Hematopoietic multipotent progenitor cell (in vitro differentiated cells): ENCODE measurements at regions not wholly inside any gene's neighbourhood (a gene's known extent, or its start where the extent isn't known, plus 50 kb on each side); places are given as distances from the start of the nearest gene placed in this dataset.
"Not testable (repeated sequence)": the region's sequence is repeated elsewhere in the genome, so short reads cannot be mapped to it uniquely, and the experiment has no call there.

Experiments
- DNase-seq, 3 donors: peaks; one replicate each; pipeline ENCODE4 v3.0.0-alpha.2; 2011 to 2015; ENCODE audit warnings: low read depth in 2 of 3, low spot score in 2 of 3

GRCh38 chr1:120609015-120609573, 114.7 kb upstream of the NBPF26 start:
- not testable (repeated sequence) for DNase-seq

GRCh38 chr1:120609834-120610233, 113.9 kb upstream of the NBPF26 start:
- DNase-seq = not testable (repeated sequence)

GRCh38 chr1:120614931-120615639, 108.7 kb upstream of the NBPF26 start:
- DNase-seq = not testable (repeated sequence)

- not testable (repeated sequence) for DNase-seq
Measured at GRCh38 chr1:120617493-120617892, 106.3 kb upstream of the NBPF26 start.

- DNase-seq = not testable (repeated sequence)
Measured at GRCh38 chr1:120619867-120620692, 103.7 kb upstream of the NBPF26 start.

- DNase-seq = not testable (repeated sequence)
Measured at GRCh38 chr1:120620693-120620969, 103.1 kb upstream of the NBPF26 start.

- DNase-seq = not testable (repeated sequence)
Measured at GRCh38 chr1:120621278-120621677, 102.5 kb upstream of the NBPF26 start.

- not testable (repeated sequence) for DNase-seq
Measured at GRCh38 chr1:120623539-120623938, 100.2 kb upstream of the NBPF26 start.

GRCh38 chr1:120624565-120625064, 99.1 kb upstream of the NBPF26 start:
- not testable (repeated sequence) for DNase-seq

GRCh38 chr1:120629832-120630455, 93.8 kb upstream of the NBPF26 start:
- DNase-seq = not testable (repeated sequence)

- not testable (repeated sequence) for DNase-seq
Measured at GRCh38 chr1:120634816-120635806, 88.6 kb upstream of the NBPF26 start.

GRCh38 chr1:120640261-120641013, 83.3 kb upstream of the NBPF26 start:
- DNase-seq = not testable (repeated sequence)

GRCh38 chr1:120641014-120641302, 82.8 kb upstream of the NBPF26 start:
- DNase-seq = not testable (repeated sequence)

GRCh38 chr1:120647182-120647581, 76.6 kb upstream of the NBPF26 start:
- DNase-seq = not testable (repeated sequence)

- not testable (repeated sequence) for DNase-seq
Measured at GRCh38 chr1:120648915-120649623, 74.7 kb upstream of the NBPF26 start.

GRCh38 chr1:120649730-120650129, 74.0 kb upstream of the NBPF26 start:
- not testable (repeated sequence) for DNase-seq

- not testable (repeated sequence) for DNase-seq
Measured at GRCh38 chr1:120654114-120654513, 69.6 kb upstream of the NBPF26 start.

- not testable (repeated sequence) for DNase-seq
Measured at GRCh38 chr1:120655394-120655793, 68.4 kb upstream of the NBPF26 start.

- DNase-seq = not testable (repeated sequence)
Measured at GRCh38 chr1:120656116-120656515, 67.6 kb upstream of the NBPF26 start.
